Skin epidermis (tissue), 12 donors: ENCODE measurements at regions not wholly inside any gene's neighbourhood (a gene's known extent, or its start where the extent isn't known, plus 50 kb on each side); places are given as distances from the start of the nearest gene placed in this dataset.
"Not testable (repeated sequence)": the region's sequence is repeated elsewhere in the genome, so short reads cannot be mapped to it uniquely, and the experiment has no call there.

Experiments
- H3K27ac ChIP-seq, 21 experiments: fragments of 200-600 bp; sonication (generic) in 11 of 21; one replicate each; pipeline ENCODE4 v1.5.0; 2020; ENCODE audit warnings: mild to moderate bottlenecking in 3 of 21, inconsistent platforms in 2 of 21, moderate library complexity in 2 of 21
- H3K4me3 ChIP-seq, 7 experiments: fragments of 200-600 bp; sonication (generic) in 2 of 7; one replicate each; pipeline ENCODE4 v1.5.0; 2020; ENCODE audit warnings: inconsistent platforms in 2 of 7, mild to moderate bottlenecking in 2 of 7, moderate library complexity in 1 of 7

- H3K4me3 ChIP-seq, H3K27ac ChIP-seq: not testable (repeated sequence)
Observed at GRCh38 chr6:147651-148050, 144.6 kb upstream of the DUSP22 start.

GRCh38 chr6:148051-148984 is 144.0 kb upstream of the DUSP22 start:
- not testable (repeated sequence) for H3K4me3 ChIP-seq, H3K27ac ChIP-seq

GRCh38 chr6:150147-150546 is 142.1 kb upstream of the DUSP22 start:
- not testable (repeated sequence) for H3K27ac ChIP-seq, H3K4me3 ChIP-seq

GRCh38 chr6:152436-152835 is 139.9 kb upstream of the DUSP22 start:
- H3K27ac ChIP-seq, H3K4me3 ChIP-seq: not testable (repeated sequence)

GRCh38 chr6:153026-153425 is 139.3 kb upstream of the DUSP22 start:
- H3K27ac ChIP-seq, H3K4me3 ChIP-seq: not testable (repeated sequence)

- not testable (repeated sequence) for H3K4me3 ChIP-seq, H3K27ac ChIP-seq
Observed at GRCh38 chr6:153867-154266, 138.4 kb upstream of the DUSP22 start.

GRCh38 chr6:154321-155092 is 137.8 kb upstream of the DUSP22 start:
- not testable (repeated sequence) for H3K27ac ChIP-seq, H3K4me3 ChIP-seq

- Histone ChIP-seq H3K27ac (no peak overlapping the region), H3K4me3 (no peak overlapping the region)
Observed at GRCh38 chr6:156010-156409, 136.3 kb upstream of the DUSP22 start.

GRCh38 chr6:156441-157140 is 135.7 kb upstream of the DUSP22 start:
- not testable (repeated sequence) for H3K4me3 ChIP-seq, H3K27ac ChIP-seq

GRCh38 chr6:157176-157575 is 135.1 kb upstream of the DUSP22 start:
- H3K27ac ChIP-seq, H3K4me3 ChIP-seq: not testable (repeated sequence)

GRCh38 chr6:161657-162056 is 130.6 kb upstream of the DUSP22 start:
- H3K4me3 ChIP-seq, H3K27ac ChIP-seq: not testable (repeated sequence)

GRCh38 chr6:164720-165119 is 127.6 kb upstream of the DUSP22 start:
- H3K27ac ChIP-seq: no peak overlapping the region
- no peak overlapping the region for H3K4me3 ChIP-seq

GRCh38 chr6:165263-165662 is 127.0 kb upstream of the DUSP22 start:
- H3K27ac ChIP-seq: no peak overlapping the region
- no peak overlapping the region for H3K4me3 ChIP-seq

GRCh38 chr6:165906-166305 is 126.4 kb upstream of the DUSP22 start:
- Histone ChIP-seq H3K27ac (no peak overlapping the region), H3K4me3 (no peak overlapping the region)

- Histone ChIP-seq H3K27ac (no peak overlapping the region), H3K4me3 (no peak overlapping the region)
Observed at GRCh38 chr6:168865-169455, 123.3 kb upstream of the DUSP22 start.

GRCh38 chr6:174036-174435 is 118.3 kb upstream of the DUSP22 start:
- no peak overlapping the region for H3K4me3 ChIP-seq
- no peak overlapping the region for H3K27ac ChIP-seq

- no peak overlapping the region for H3K27ac ChIP-seq
- no peak overlapping the region for H3K4me3 ChIP-seq
Observed at GRCh38 chr6:175680-176079, 116.6 kb upstream of the DUSP22 start.

- no peak overlapping the region for H3K27ac ChIP-seq
- no peak overlapping the region for H3K4me3 ChIP-seq
Observed at GRCh38 chr6:176766-177165, 115.5 kb upstream of the DUSP22 start.

- H3K27ac ChIP-seq: no peak overlapping the region
- no peak overlapping the region for H3K4me3 ChIP-seq
Observed at GRCh38 chr6:178119-178518, 114.2 kb upstream of the DUSP22 start.

- H3K27ac ChIP-seq, H3K4me3 ChIP-seq: not testable (repeated sequence)
Observed at GRCh38 chr6:178929-179328, 113.4 kb upstream of the DUSP22 start.
